HepG2 (cell line): ENCODE measurements at regions not wholly inside any gene's neighbourhood (a gene's known extent, or its start where the extent isn't known, plus 50 kb on each side); places are given as distances from the start of the nearest gene placed in this dataset.

Experiments
- ATAC-seq: fragments of 200-7000 bp; cut with Tn5 transposase; 3 replicates; pipeline ENCODE4 v1.9.1; 2020; ENCODE audit warnings: mild to moderate bottlenecking, moderate library complexity
- BruUV-seq: library from RNA; stranded (reverse); fragments of 400-500 nt; replicated peaks from 2 replicates; lab custom pipeline; 2021; lab: Mats Ljungman, UMichigan
- CTCF ChIA-PET: fragments of 300-600 bp; formaldehyde crosslinking; extraction: SDS; loops from one replicate; lab custom pipeline; 2021; ENCODE audit warnings: low total read pairs, inconsistent platforms, low intra/inter-chr PET ratio; lab: Yijun Ruan, JAX
- POLR2A ChIA-PET: fragments of 350-600 bp; sonication (Branson Sonifier 250); formaldehyde crosslinking; loops from one replicate; lab custom pipeline; 2020; ENCODE audit warnings: antibody characterized with exemption, inconsistent platforms; lab: Yijun Ruan, JAX
- DNase-seq: peaks from one replicate; pipeline ENCODE4 v3.0.0-alpha.2; 2015; ENCODE audit warnings: low spot score
- FAIRE-seq: peaks from 3 replicates; lab custom pipeline; 2011; peaks lifted over from hg19 to GRCh38; lab: Jason Lieb, UNC
- H2AFZ ChIP-seq: one replicate; pipeline ENCODE4 v1.6.1; 2011; ENCODE audit warnings: low read length, inconsistent platforms
- H3K27ac ChIP-seq: fragments of 300-600 bp; 3 replicates; pipeline ENCODE4 v1.8.0; 2011; ENCODE audit warnings: mixed run types, mild to moderate bottlenecking, mixed read lengths, low read length, inconsistent platforms; ENCODE audit not compliant: insufficient read depth; ENCODE audit errors: extremely low read length
- H3K27me3 ChIP-seq, 2 experiments: fragments of 200-600 bp in 1 of 2; 2 replicates in 1 of 2; 3 replicates in 1 of 2; pipeline versions ENCODE4 v1.6.0 to v1.8.0; 2011; ENCODE audit warnings: low read length in 2 of 2, mild to moderate bottlenecking in 2 of 2, moderate library complexity in 2 of 2, inconsistent platforms in 1 of 2; ENCODE audit not compliant: insufficient read depth in 2 of 2, control insufficient read depth in 1 of 2
- H3K36me3 ChIP-seq, 2 experiments: fragments of 200-600 bp in 1 of 2; replicated peaks in 1 of 2; 2 replicates in 1 of 2; 3 replicates in 1 of 2; pipeline versions ENCODE4 v1.5.1 to v1.8.0; 2011; ENCODE audit warnings: low read length in 2 of 2, inconsistent platforms in 1 of 2; ENCODE audit not compliant: insufficient read depth in 2 of 2, control insufficient read depth in 1 of 2
- H3K4me1 ChIP-seq: 2 replicates; pipeline ENCODE4 v1.5.1; 2012; ENCODE audit warnings: low read length, inconsistent platforms; ENCODE audit not compliant: insufficient read depth
- H3K4me2 ChIP-seq: 2 replicates; pipeline ENCODE4 v1.6.0; 2011; ENCODE audit warnings: low read depth, low read length, inconsistent platforms
- H3K4me3 ChIP-seq, 3 experiments: fragments of 200-600 bp in 1 of 3; sonication (generic), shearing (Covaris generic) in 1 of 3; replicated peaks in 1 of 3; 2 replicates each; pipeline ENCODE4 v1.5.1; 2011 to 2016; ENCODE audit warnings: low read length in 3 of 3, inconsistent platforms in 2 of 3, low read depth in 2 of 3, mild to moderate bottlenecking in 2 of 3, control low read depth in 1 of 3, mixed read lengths in 1 of 3; ENCODE audit not compliant: insufficient read depth in 1 of 3
- H3K79me2 ChIP-seq: one replicate; pipeline ENCODE4 v1.6.1; 2011; ENCODE audit warnings: low read length, inconsistent platforms; ENCODE audit not compliant: insufficient read depth
- H3K9ac ChIP-seq: 2 replicates; pipeline ENCODE4 v1.6.0; 2011; ENCODE audit warnings: mild to moderate bottlenecking, low read depth, low read length, inconsistent platforms; ENCODE audit not compliant: insufficient read depth
- H3K9me3 ChIP-seq: 2 replicates; pipeline ENCODE4 v1.5.1; 2012; ENCODE audit warnings: mild to moderate bottlenecking, low read length
- H4K20me1 ChIP-seq: 2 replicates; pipeline ENCODE4 v1.6.0; 2011; ENCODE audit warnings: inconsistent platforms, mild to moderate bottlenecking, low read length, moderate library complexity; ENCODE audit not compliant: insufficient read depth
- MAFK ChIP-seq, 2 experiments: IDR thresholded peaks in 1 of 2; conservative IDR thresholded peaks in 1 of 2; 2 replicates each; pipeline ENCODE4 v1.6.1; 2011; ENCODE audit warnings: improper control_type of control experiment in 2 of 2, low read length in 2 of 2
- NR2C2 ChIP-seq: sonication (generic); formaldehyde crosslinking; IDR thresholded peaks from 2 replicates; pipeline ENCODE4 v1.4.0; 2020; ENCODE audit warnings: missing genetic modification reagents, mild to moderate bottlenecking, moderate library complexity, borderline replicate concordance
- SIN3B ChIP-seq: fragments of 150-350 bp; IDR thresholded peaks from 2 replicates; pipeline ENCODE4 v1.6.1; 2014; ENCODE audit warnings: low read length
- WGBS: methylation state at CpG from one replicate; pipeline ENCODE4 v1.1.6; 2017; ENCODE audit warnings: low lambda C conversion rate; 5-methylcytosine and 5-hydroxymethylcytosine counted together
- in situ Hi-C: cut with HindIII; loops from 2 replicates; pipeline ENCODE4 v1.10.0; 2017; ENCODE audit warnings: low pct_unique_long_range_greater_than_20kb; ENCODE audit not compliant: extremely low pct_ligation_motif_present
- intact Hi-C: fragments of 100-400 bp; cut with micrococcal nuclease; formaldehyde crosslinking; loops from one replicate; pipeline ENCODE4 v1.10.0; 2022; ENCODE audit not compliant: unreplicated experiment
- TF ChIP-seq, protein P1 (sequence below): sonication (generic); formaldehyde crosslinking; IDR thresholded peaks from 2 replicates; pipeline ENCODE4 v1.4.0; 2020; ENCODE audit warnings: missing genetic modification reagents
- TF ChIP-seq, protein P2 (sequence below): IDR thresholded peaks from 2 replicates; pipeline ENCODE4 v1.6.1; 2016; ENCODE audit warnings: low read depth
- TF ChIP-seq, protein P3 (sequence below): sonication (generic); formaldehyde crosslinking; IDR thresholded peaks from 2 replicates; pipeline ENCODE4 v1.9.0; 2021; ENCODE audit warnings: missing genetic modification reagents, mild to moderate bottlenecking, borderline replicate concordance

DNA sequence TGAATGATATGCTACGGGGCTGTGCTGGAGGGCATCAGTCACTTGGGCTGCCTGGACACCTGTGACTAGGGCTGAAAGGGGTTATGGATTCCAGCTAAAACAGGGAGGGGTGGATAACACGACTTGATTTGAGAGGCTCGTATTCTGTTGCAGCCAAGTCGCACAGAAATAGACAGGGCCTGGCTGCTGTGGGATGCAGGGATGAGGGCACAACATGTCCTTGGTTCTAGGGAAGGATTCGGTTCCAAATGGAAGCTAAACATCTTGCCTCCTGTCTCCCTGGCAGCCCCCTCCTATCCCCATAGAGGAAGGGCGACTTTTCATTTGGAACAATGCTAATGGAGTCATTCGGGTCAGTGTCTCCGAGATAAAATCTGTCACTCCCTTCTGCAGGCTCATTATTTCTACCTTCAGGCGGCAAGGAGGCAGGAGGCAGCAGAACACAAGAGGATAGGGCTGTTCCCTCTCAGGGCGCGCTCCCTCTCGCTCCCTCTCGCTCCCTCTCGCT lies 433.8 kb upstream of the RBMS3 start (continued):
- TF ChIP-seq, protein P1, sequence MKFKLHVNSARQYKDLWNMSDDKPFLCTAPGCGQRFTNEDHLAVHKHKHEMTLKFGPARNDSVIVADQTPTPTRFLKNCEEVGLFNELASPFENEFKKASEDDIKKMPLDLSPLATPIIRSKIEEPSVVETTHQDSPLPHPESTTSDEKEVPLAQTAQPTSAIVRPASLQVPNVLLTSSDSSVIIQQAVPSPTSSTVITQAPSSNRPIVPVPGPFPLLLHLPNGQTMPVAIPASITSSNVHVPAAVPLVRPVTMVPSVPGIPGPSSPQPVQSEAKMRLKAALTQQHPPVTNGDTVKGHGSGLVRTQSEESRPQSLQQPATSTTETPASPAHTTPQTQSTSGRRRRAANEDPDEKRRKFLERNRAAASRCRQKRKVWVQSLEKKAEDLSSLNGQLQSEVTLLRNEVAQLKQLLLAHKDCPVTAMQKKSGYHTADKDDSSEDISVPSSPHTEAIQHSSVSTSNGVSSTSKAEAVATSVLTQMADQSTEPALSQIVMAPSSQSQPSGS: no peak
- TF ChIP-seq, protein P2, sequence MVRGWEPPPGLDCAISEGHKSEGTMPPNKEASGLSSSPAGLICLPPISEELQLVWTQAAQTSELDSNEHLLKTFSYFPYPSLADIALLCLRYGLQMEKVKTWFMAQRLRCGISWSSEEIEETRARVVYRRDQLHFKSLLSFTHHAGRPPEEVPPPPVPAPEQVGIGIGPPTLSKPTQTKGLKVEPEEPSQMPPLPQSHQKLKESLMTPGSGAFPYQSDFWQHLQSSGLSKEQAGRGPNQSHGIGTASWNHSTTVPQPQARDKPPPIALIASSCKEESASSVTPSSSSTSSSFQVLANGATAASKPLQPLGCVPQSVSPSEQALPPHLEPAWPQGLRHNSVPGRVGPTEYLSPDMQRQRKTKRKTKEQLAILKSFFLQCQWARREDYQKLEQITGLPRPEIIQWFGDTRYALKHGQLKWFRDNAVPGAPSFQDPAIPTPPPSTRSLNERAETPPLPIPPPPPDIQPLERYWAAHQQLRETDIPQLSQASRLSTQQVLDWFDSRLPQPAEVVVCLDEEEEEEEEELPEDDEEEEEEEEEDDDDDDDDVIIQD (CRISPR knock-in tag): no peak
- TF ChIP-seq SIN3B: no peak
- no peak for TF ChIP-seq NR2C2 (CRISPR knock-in tag)

DNA sequence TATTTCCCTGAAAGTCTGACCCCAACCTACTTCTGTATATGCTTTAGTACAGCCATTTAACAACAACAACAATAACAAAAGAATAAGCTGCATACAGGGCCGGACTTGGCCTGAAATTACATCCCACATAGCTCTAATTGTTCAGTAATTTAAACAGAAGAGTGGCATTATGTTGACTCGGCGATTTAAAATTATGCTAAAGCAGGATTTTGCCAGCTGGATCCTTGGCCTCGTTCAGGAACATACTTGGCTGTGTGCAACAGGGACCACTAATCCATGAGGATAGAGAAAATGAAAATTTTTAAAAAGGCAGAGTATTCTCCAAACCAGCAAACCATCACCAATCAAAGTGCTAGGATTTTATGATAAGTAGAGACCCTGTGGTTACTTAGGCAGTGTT lies 433.1 kb upstream of the RBMS3 start:
- Histone ChIP-seq H3K9me3 (no peaks in the 10 kb centered on the region), H3K79me2 (no peaks in the 10 kb centered on the region), H3K27me3 (no peaks in the 10 kb centered on the region; a peak in 1 of 5 replicates), H3K9ac (no peak overlapping the region), H3K27ac (no peak overlapping the region), H3K4me3 (no peak overlapping the region), H4K20me1 (no peaks in the 10 kb centered on the region), H2AFZ (no peak overlapping the region), H3K4me1 (no peaks in the 10 kb centered on the region), H3K4me2 (no peak overlapping the region), H3K36me3 (no peaks in the 10 kb centered on the region)
- in situ Hi-C loops (no loop called here), intact Hi-C loops (no loop called here)
- CTCF ChIA-PET: no interaction called here
- TF ChIP-seq MAFK (conservative IDR thresholded peaks at IDR 0.05 in 1 of 2, IDR thresholded peaks at IDR 0.05 in 1 of 2; ENCODE audit: low read length in 2 of 2): peak; percentile 5 to 28; a peak in 1 of 4 replicates
- TF ChIP-seq, protein P3, sequence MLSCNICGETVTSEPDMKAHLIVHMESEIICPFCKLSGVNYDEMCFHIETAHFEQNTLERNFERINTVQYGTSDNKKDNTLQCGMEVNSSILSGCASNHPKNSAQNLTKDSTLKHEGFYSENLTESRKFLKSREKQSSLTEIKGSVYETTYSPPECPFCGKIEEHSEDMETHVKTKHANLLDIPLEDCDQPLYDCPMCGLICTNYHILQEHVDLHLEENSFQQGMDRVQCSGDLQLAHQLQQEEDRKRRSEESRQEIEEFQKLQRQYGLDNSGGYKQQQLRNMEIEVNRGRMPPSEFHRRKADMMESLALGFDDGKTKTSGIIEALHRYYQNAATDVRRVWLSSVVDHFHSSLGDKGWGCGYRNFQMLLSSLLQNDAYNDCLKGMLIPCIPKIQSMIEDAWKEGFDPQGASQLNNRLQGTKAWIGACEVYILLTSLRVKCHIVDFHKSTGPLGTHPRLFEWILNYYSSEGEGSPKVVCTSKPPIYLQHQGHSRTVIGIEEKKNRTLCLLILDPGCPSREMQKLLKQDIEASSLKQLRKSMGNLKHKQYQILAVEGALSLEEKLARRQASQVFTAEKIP (CRISPR knock-in tag): no peak
- no TSS peak for BruUV-seq
- POLR2A ChIA-PET: no interaction called here
- 1% methylated on average over 4 of the region's 4 CpGs for WGBS
- ATAC-seq (no peak), FAIRE-seq (no peak), DNase-seq (no peak)
